Liver (tissue), 7 donors: ENCODE measurements at regions not wholly inside any gene's neighbourhood (a gene's known extent, or its start where the extent isn't known, plus 50 kb on each side); places are given as distances from the start of the nearest gene placed in this dataset.

Experiments
- DNase-seq: peaks from one replicate; pipeline ENCODE4 v3.0.0-alpha.2; 2017; ENCODE audit warnings: low spot score
- H3K27ac ChIP-seq, 2 donors: one replicate each; pipeline ENCODE4 v1.7.0; 2013; ENCODE audit warnings: inconsistent platforms in 2 of 2, low read length in 2 of 2, control low read depth in 1 of 2, low read depth in 1 of 2, mild to moderate bottlenecking in 1 of 2
- H3K27me3 ChIP-seq, 4 donors: one replicate each; pipeline versions ENCODE4 v1.6.1 to v1.7.0; 2013; ENCODE audit warnings: low read length in 3 of 4, inconsistent platforms in 1 of 4, mild to moderate bottlenecking in 1 of 4, moderate library complexity in 1 of 4; ENCODE audit not compliant: control insufficient read depth in 4 of 4, insufficient read depth in 4 of 4
- H3K36me3 ChIP-seq, 4 donors: one replicate each; pipeline versions ENCODE4 v1.6.1 to v1.7.0; 2013; ENCODE audit warnings: low read length in 3 of 4, mild to moderate bottlenecking in 3 of 4, low read depth in 1 of 4, moderate library complexity in 1 of 4; ENCODE audit not compliant: control insufficient read depth in 4 of 4, insufficient read depth in 3 of 4
- H3K4me1 ChIP-seq, 4 donors: one replicate each; pipeline versions ENCODE4 v1.6.1 to v1.7.0; 2013; ENCODE audit warnings: low read length in 3 of 4, mild to moderate bottlenecking in 3 of 4, moderate library complexity in 1 of 4; ENCODE audit not compliant: control insufficient read depth in 4 of 4, insufficient read depth in 4 of 4
- H3K4me3 ChIP-seq, 3 donors: one replicate each; pipeline versions ENCODE4 v1.6.1 to v1.7.0; 2013; ENCODE audit warnings: low read length in 3 of 3, control low read depth in 1 of 3, low read depth in 1 of 3, mild to moderate bottlenecking in 1 of 3
- H3K9ac ChIP-seq, 2 donors: one replicate each; pipeline ENCODE4 v1.7.0; 2013; ENCODE audit warnings: low read length in 2 of 2, mild to moderate bottlenecking in 2 of 2, moderate library complexity in 2 of 2, control low read depth in 1 of 2, low read depth in 1 of 2
- H3K9me3 ChIP-seq, 4 donors: one replicate each; pipeline versions ENCODE4 v1.6.1 to v1.7.0; 2013; ENCODE audit warnings: low read length in 3 of 4; ENCODE audit not compliant: control insufficient read depth in 4 of 4
- EGR1 ChIP-seq, 2 donors: IDR thresholded peaks; 2 replicates each; pipeline ENCODE4 v1.6.1; 2016 to 2018; ENCODE audit warnings: antibody characterized with exemption in 2 of 2, low read depth in 2 of 2
- FOXA1 ChIP-seq: IDR thresholded peaks from 2 replicates; pipeline ENCODE4 v1.6.1; 2016; ENCODE audit warnings: antibody characterized with exemption
- FOXA2 ChIP-seq: IDR thresholded peaks from 2 replicates; pipeline ENCODE4 v1.6.1; 2016; ENCODE audit warnings: antibody characterized with exemption
- GABPA ChIP-seq, 2 donors: IDR thresholded peaks in 1 of 2; conservative IDR thresholded peaks in 1 of 2; 2 replicates each; pipeline ENCODE4 v1.6.1; 2016; ENCODE audit warnings: antibody characterized with exemption in 2 of 2, mild to moderate bottlenecking in 1 of 2, moderate library complexity in 1 of 2
- HNF4A ChIP-seq, 2 donors: conservative IDR thresholded peaks; 2 replicates each; pipeline ENCODE4 v1.6.1; 2016; ENCODE audit warnings: antibody characterized with exemption in 2 of 2, mild to moderate bottlenecking in 2 of 2
- HNF4G ChIP-seq: IDR thresholded peaks from 2 replicates; pipeline ENCODE4 v1.6.1; 2016; ENCODE audit warnings: antibody characterized with exemption
- JUND ChIP-seq, 2 donors: IDR thresholded peaks; 2 replicates each; pipeline ENCODE4 v1.6.1; 2016; ENCODE audit warnings: antibody characterized with exemption in 2 of 2
- NR2F2 ChIP-seq: IDR thresholded peaks from 2 replicates; pipeline ENCODE4 v1.6.1; 2016; ENCODE audit warnings: antibody characterized with exemption
- RAD21 ChIP-seq, 2 donors: IDR thresholded peaks; 2 replicates each; pipeline ENCODE4 v1.6.1; 2016; ENCODE audit warnings: antibody characterized with exemption in 2 of 2, mild to moderate bottlenecking in 2 of 2
- RXRA ChIP-seq, 2 donors: IDR thresholded peaks; 2 replicates each; pipeline ENCODE4 v1.6.1; 2017 to 2018; ENCODE audit warnings: antibody characterized with exemption in 2 of 2, mild to moderate bottlenecking in 1 of 2
- SP1 ChIP-seq: IDR thresholded peaks from 2 replicates; pipeline ENCODE4 v1.6.1; 2018; ENCODE audit warnings: antibody characterized with exemption, mild to moderate bottlenecking
- TAF1 ChIP-seq: conservative IDR thresholded peaks from 2 replicates; pipeline ENCODE4 v1.6.1; 2016; ENCODE audit warnings: antibody characterized with exemption, mild to moderate bottlenecking
- YY1 ChIP-seq: IDR thresholded peaks from 2 replicates; pipeline ENCODE4 v1.6.1; 2016; ENCODE audit warnings: antibody characterized with exemption, mild to moderate bottlenecking
- WGBS: extraction: QIAGEN DNeasy Blood & Tissue Kit; methylation state at CpG from one replicate; pipeline ENCODE4 v1.1.7; 2013; 5-methylcytosine and 5-hydroxymethylcytosine counted together
- TF ChIP-seq, protein P1 (sequence below): IDR thresholded peaks from 2 replicates; pipeline ENCODE4 v1.6.1; 2016; ENCODE audit warnings: antibody characterized with exemption
- TF ChIP-seq, protein P2 (sequence below): IDR thresholded peaks from 2 replicates; pipeline ENCODE4 v1.6.1; 2016; ENCODE audit warnings: antibody characterized with exemption, mild to moderate bottlenecking
- TF ChIP-seq, protein P3 (sequence below): IDR thresholded peaks from 2 replicates; pipeline ENCODE4 v1.6.1; 2016; ENCODE audit warnings: antibody characterized with exemption
- TF ChIP-seq, protein P4 (sequence below): IDR thresholded peaks from 2 replicates; pipeline ENCODE4 v1.6.1; 2016; ENCODE audit warnings: antibody characterized with exemption
- donor health status: healthy.
- donor health status: healthy.
- donor health status: healthy.
- donor health status: healthy.

DNA sequence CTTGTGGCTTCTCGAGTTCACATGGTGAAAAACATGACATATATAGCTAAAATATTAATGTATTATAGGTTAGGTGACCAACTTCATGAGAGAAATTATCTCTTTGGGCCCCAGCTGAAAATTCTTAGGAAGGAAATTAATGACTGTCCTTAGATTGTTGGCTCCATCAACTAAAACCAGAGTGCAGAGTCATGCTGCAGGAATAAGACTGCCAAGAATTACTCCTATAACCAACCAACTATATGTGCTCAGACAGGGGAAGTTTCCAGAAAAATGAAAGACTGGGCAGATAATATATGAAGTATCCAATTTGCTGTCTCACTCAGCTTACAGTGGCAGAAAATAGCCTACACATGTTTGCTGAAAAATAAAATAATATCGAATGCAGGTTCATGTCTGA lies 71.0 kb upstream of the TMEFF2 start:
- H3K36me3 ChIP-seq, result no peaks in the 10 kb centered on the region
- no peak for DNase-seq
- no peak overlapping the region for H3K4me3 ChIP-seq
- TF ChIP-seq FOXA2 (no peak), TAF1 (no peak), JUND (IDR thresholded peaks at IDR 0.05) (no peak)
- TF ChIP-seq, protein P1, sequence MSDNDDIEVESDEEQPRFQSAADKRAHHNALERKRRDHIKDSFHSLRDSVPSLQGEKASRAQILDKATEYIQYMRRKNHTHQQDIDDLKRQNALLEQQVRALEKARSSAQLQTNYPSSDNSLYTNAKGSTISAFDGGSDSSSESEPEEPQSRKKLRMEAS, result no peak
- TF ChIP-seq, protein P2, sequence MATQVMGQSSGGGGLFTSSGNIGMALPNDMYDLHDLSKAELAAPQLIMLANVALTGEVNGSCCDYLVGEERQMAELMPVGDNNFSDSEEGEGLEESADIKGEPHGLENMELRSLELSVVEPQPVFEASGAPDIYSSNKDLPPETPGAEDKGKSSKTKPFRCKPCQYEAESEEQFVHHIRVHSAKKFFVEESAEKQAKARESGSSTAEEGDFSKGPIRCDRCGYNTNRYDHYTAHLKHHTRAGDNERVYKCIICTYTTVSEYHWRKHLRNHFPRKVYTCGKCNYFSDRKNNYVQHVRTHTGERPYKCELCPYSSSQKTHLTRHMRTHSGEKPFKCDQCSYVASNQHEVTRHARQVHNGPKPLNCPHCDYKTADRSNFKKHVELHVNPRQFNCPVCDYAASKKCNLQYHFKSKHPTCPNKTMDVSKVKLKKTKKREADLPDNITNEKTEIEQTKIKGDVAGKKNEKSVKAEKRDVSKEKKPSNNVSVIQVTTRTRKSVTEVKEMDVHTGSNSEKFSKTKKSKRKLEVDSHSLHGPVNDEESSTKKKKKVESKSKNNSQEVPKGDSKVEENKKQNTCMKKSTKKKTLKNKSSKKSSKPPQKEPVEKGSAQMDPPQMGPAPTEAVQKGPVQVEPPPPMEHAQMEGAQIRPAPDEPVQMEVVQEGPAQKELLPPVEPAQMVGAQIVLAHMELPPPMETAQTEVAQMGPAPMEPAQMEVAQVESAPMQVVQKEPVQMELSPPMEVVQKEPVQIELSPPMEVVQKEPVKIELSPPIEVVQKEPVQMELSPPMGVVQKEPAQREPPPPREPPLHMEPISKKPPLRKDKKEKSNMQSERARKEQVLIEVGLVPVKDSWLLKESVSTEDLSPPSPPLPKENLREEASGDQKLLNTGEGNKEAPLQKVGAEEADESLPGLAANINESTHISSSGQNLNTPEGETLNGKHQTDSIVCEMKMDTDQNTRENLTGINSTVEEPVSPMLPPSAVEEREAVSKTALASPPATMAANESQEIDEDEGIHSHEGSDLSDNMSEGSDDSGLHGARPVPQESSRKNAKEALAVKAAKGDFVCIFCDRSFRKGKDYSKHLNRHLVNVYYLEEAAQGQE, result no peak
- H3K27me3 ChIP-seq, result no peaks in the 10 kb centered on the region
- WGBS, result 44% methylated on average over 2 of the region's 2 CpGs
- H3K9ac ChIP-seq, result no peak overlapping the region
- H3K4me1 ChIP-seq, result no peaks in the 10 kb centered on the region
- no peak overlapping the region for H3K27ac ChIP-seq
- H3K9me3 ChIP-seq, result no peaks in the 10 kb centered on the region

DNA sequence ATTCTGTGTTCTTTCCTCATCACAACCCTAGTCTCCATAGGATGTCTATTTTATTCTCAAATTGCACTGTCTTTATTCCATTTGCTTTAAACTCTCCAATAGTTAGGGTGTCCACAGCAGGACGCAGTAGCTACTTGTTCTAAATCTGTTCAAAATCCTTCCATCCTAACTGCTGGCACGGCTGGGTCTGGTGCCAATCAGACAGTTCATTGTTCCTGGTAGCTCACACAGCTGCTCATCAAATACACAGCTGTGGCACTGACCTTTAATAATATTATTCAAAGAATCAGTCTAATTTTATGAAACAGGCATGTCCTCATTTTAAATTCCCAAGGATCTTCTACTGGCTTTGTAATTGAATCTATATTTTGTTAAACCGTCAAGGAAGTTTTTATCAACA lies 59.7 kb upstream of the TMEFF2 start:
- no peak for TF ChIP-seq EGR1 (IDR thresholded peaks at IDR 0.05; ENCODE audit: low read depth in 2 of 2)
- TF ChIP-seq GABPA (IDR thresholded peaks at IDR 0.05 in 1 of 2, conservative IDR thresholded peaks at IDR 0.05 in 1 of 2), result no peak
- H3K36me3 ChIP-seq, result no peaks in the 10 kb centered on the region
- no peaks in the 10 kb centered on the region for H3K27me3 ChIP-seq
- DNase-seq, result no peak
- no peak overlapping the region for H3K9ac ChIP-seq
- H3K9me3 ChIP-seq, result no peaks in the 10 kb centered on the region
- 73% methylated on average over 3 of the region's 3 CpGs for whole genome bisulfite sequencing
- no peak overlapping the region for H3K27ac ChIP-seq
- no peak overlapping the region for H3K4me3 ChIP-seq
- no peaks in the 10 kb centered on the region for H3K4me1 ChIP-seq

DNA sequence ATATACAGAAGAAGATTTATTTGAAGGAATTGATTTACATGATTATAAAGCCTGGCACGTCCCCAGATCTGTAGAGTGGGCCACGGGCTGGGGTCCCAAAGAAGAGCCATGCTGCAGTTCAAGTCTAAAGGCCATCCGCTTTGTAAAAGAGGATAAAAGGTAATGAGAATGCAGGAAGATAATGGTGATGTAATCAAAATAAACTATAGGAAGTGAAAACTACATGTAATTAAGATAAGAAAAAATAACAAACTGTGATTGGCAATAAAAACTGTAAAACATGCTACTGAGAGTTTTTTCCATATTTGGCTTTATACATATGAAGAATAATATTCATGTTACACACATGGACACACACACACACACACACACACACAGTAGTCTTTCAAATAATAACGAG lies 59.0 kb upstream of the TMEFF2 start:
- Histone ChIP-seq H3K36me3 (no peaks in the 10 kb centered on the region), H3K27me3 (no peaks in the 10 kb centered on the region), H3K4me3 (no peak overlapping the region), H3K9me3 (no peaks in the 10 kb centered on the region), H3K27ac (no peak overlapping the region), H3K9ac (no peak overlapping the region), H3K4me1 (no peaks in the 10 kb centered on the region)
- DNase-seq, result no peak
- WGBS, result 62% methylated on average over 4 of the region's 4 CpGs
- TF ChIP-seq RXRA (IDR thresholded peaks at IDR 0.05) (no peak), HNF4A (conservative IDR thresholded peaks at IDR 0.05) (no peak), GABPA (IDR thresholded peaks at IDR 0.05 in 1 of 2, conservative IDR thresholded peaks at IDR 0.05 in 1 of 2) (no peak), TAF1 (no peak), YY1 (no peak), FOXA1 (no peak), HNF4G (no peak), EGR1 (IDR thresholded peaks at IDR 0.05; ENCODE audit: low read depth in 2 of 2) (no peak), RAD21 (IDR thresholded peaks at IDR 0.05) (no peak), SP1 (no peak), FOXA2 (no peak), NR2F2 (no peak)
- TF ChIP-seq, protein P3, sequence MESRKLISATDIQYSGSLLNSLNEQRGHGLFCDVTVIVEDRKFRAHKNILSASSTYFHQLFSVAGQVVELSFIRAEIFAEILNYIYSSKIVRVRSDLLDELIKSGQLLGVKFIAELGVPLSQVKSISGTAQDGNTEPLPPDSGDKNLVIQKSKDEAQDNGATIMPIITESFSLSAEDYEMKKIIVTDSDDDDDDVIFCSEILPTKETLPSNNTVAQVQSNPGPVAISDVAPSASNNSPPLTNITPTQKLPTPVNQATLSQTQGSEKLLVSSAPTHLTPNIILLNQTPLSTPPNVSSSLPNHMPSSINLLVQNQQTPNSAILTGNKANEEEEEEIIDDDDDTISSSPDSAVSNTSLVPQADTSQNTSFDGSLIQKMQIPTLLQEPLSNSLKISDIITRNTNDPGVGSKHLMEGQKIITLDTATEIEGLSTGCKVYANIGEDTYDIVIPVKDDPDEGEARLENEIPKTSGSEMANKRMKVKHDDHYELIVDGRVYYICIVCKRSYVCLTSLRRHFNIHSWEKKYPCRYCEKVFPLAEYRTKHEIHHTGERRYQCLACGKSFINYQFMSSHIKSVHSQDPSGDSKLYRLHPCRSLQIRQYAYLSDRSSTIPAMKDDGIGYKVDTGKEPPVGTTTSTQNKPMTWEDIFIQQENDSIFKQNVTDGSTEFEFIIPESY, result no peak
- TF ChIP-seq, protein P2, result no peak
- TF ChIP-seq, protein P1, result no peak
- TF ChIP-seq, protein P4, sequence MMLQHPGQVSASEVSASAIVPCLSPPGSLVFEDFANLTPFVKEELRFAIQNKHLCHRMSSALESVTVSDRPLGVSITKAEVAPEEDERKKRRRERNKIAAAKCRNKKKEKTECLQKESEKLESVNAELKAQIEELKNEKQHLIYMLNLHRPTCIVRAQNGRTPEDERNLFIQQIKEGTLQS, result no peak
